Stimulated activated CD4-positive, alpha-beta T cell treated with anti-CD3 and anti-CD28 coated beads, Interleukin-2, amount 100 ng/mL, for 24 hours (primary cell): ENCODE measurements at regions not wholly inside any gene's neighbourhood (a gene's known extent, or its start where the extent isn't known, plus 50 kb on each side); places are given as distances from the start of the nearest gene placed in this dataset.
A peak's percentile ranks its signal among the peaks of the same experiment; 100 is the strongest.
"Not testable (repeated sequence)": the region's sequence is repeated elsewhere in the genome, so short reads cannot be mapped to it uniquely, and the experiment has no call there.

Experiments
- DNase-seq, 2 donors: peaks; one replicate each; pipeline ENCODE4 v3.0.0-alpha.2; 2020

GRCh38 chr4:122100508-122100907 lies 51.6 kb upstream of the BLTP1 start:
- no peak for DNase-seq

- no peak for DNase-seq
Observed at GRCh38 chr4:122099896-122100295, 52.2 kb upstream of the BLTP1 start.

- DNase-seq, result no peak
Observed at GRCh38 chr4:122091836-122092405, 60.2 kb upstream of the BLTP1 start.

- DNase-seq, result no peak
Observed at GRCh38 chr4:122091397-122091796, 60.7 kb upstream of the BLTP1 start.

- DNase-seq, result no peak
Observed at GRCh38 chr4:122090989-122091388, 61.1 kb upstream of the BLTP1 start.

GRCh38 chr4:122086338-122087065 lies 65.6 kb upstream of the BLTP1 start:
- no peak for DNase-seq

- no peak for DNase-seq
Observed at GRCh38 chr4:122083989-122084388, 68.1 kb upstream of the BLTP1 start.

- DNase-seq, result no peak
Observed at GRCh38 chr4:122083351-122083750, 68.8 kb upstream of the BLTP1 start.

GRCh38 chr4:122082661-122083060 lies 69.5 kb upstream of the BLTP1 start:
- no peak for DNase-seq

GRCh38 chr4:122077653-122078052 lies 74.5 kb upstream of the BLTP1 start:
- DNase-seq, result not testable (repeated sequence)

GRCh38 chr4:122076835-122077234 lies 75.3 kb upstream of the BLTP1 start:
- not testable (repeated sequence) for DNase-seq

GRCh38 chr4:122073615-122074014 lies 78.5 kb upstream of the BLTP1 start:
- DNase-seq, result no peak

- DNase-seq, result no peak
Observed at GRCh38 chr4:122065915-122066314, 86.2 kb upstream of the BLTP1 start.

- DNase-seq, result no peak
Observed at GRCh38 chr4:122065149-122065548, 87.0 kb upstream of the BLTP1 start.

GRCh38 chr4:122053186-122053585 lies 98.9 kb upstream of the BLTP1 start:
- DNase-seq, result no peak

GRCh38 chr4:122052677-122053076 lies 99.5 kb upstream of the BLTP1 start:
- DNase-seq, result no peak

GRCh38 chr4:122050841-122051240 lies 99.0 kb upstream of the TRPC3 start:
- no peak for DNase-seq

GRCh38 chr4:122047456-122048425 lies 95.9 kb upstream of the TRPC3 start:
- no peak for DNase-seq

- no peak for DNase-seq
Observed at GRCh38 chr4:122046255-122046654, 94.4 kb upstream of the TRPC3 start.

- DNase-seq, result peak in 1 of 2 donors; percentile 6
Observed at GRCh38 chr4:122045533-122045932, 93.7 kb upstream of the TRPC3 start.

GRCh38 chr4:122044501-122044900 lies 92.6 kb upstream of the TRPC3 start:
- DNase-seq, result no peak

GRCh38 chr4:122041312-122041711 lies 89.5 kb upstream of the TRPC3 start:
- DNase-seq, result no peak

- no peak for DNase-seq
Observed at GRCh38 chr4:122038896-122039295, 87.0 kb upstream of the TRPC3 start.

GRCh38 chr4:122034619-122035018 lies 82.8 kb upstream of the TRPC3 start:
- no peak for DNase-seq
